ENCODE measurements at regions not wholly inside any gene's neighbourhood (a gene's known extent, or its start where the extent isn't known, plus 50 kb on each side); places are given as distances from the start of the nearest gene placed in this dataset.
A peak's percentile ranks its signal among the peaks of the same experiment; 100 is the strongest.

DNA sequence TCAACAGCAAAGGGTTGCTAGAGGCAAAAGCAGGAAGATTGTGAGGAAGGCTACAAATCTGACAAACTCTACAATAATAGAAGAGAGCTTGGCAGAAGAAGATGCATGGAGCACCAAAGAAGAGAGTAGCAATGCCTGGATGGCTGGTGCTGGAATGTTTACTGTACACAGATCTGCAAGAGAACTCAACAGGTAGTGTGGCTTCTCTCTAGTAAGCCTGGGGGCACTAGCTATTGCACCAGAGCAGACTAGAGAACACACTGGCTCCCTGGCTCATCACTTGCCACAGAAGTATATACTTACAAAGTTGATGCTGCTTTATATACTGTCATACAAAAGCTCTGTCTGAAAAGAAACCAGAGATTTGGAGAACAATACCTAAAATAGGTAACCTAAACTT lies 475.0 kb upstream of the NCAM2 start:
- H3K23ac ChIP-seq (ENCODE audit: low read depth, low read length, poor library complexity): no peak overlapping the region
- H3K4me1 ChIP-seq (ENCODE audit: control insufficient read depth in 2 of 2, insufficient read depth in 1 of 2, low read depth in 1 of 2, low read length in 2 of 2): no peaks in the 10 kb centered on the region
- H3K9ac ChIP-seq (ENCODE audit: low read depth, low read length, poor library complexity): no peak overlapping the region
- no peaks in the 10 kb centered on the region for H3K79me1 ChIP-seq (ENCODE audit: low read depth, low read length)
- H2BK15ac ChIP-seq (ENCODE audit: low read length): no peak overlapping the region
- H2AFZ ChIP-seq (ENCODE audit: low read length): no peak overlapping the region
- no peak overlapping the region for H3K4me3 ChIP-seq (ENCODE audit: low read length in 2 of 2)
- no peak overlapping the region for H3K14ac ChIP-seq (ENCODE audit: low read length)
- no peaks in the 10 kb centered on the region for H3K36me3 ChIP-seq (replicated peaks in 1 of 2; ENCODE audit: control insufficient read depth in 2 of 2, insufficient read depth in 2 of 2, low read length in 2 of 2)
- H4K8ac ChIP-seq (ENCODE audit: low read depth, low read length): no peak overlapping the region
- H3K27ac ChIP-seq (replicated peaks; ENCODE audit: low read length): no peak overlapping the region
- H4K91ac ChIP-seq (ENCODE audit: low read depth, low read length, poor library complexity): no peak overlapping the region
- H2AK5ac ChIP-seq (ENCODE audit: low read depth, low read length): no peak overlapping the region
- no peak overlapping the region for H3K4me2 ChIP-seq (ENCODE audit: insufficient read depth, low read length, poor library complexity, severe bottlenecking)
- H3K4ac ChIP-seq (ENCODE audit: low read length): no peak overlapping the region
- H3K18ac ChIP-seq (ENCODE audit: low read length): no peak overlapping the region
- no peak overlapping the region for H2BK120ac ChIP-seq (ENCODE audit: low read depth, low read length)
- no peak overlapping the region for H2BK12ac ChIP-seq (ENCODE audit: low read length)
- H3K27me3 ChIP-seq (ENCODE audit: control insufficient read depth in 3 of 3, insufficient read depth in 3 of 3, low read depth in 1 of 3, low read length in 3 of 3): no peaks in the 10 kb centered on the region
- H2BK5ac ChIP-seq (ENCODE audit: low read length): no peak overlapping the region
- no peak for DNase-seq (ENCODE audit: low spot score)
- no peaks in the 10 kb centered on the region for H3K9me3 ChIP-seq (replicated peaks in 1 of 2; ENCODE audit: control insufficient read depth in 2 of 2, insufficient read depth in 1 of 2, low read depth in 1 of 2, low read length in 2 of 2)

DNA sequence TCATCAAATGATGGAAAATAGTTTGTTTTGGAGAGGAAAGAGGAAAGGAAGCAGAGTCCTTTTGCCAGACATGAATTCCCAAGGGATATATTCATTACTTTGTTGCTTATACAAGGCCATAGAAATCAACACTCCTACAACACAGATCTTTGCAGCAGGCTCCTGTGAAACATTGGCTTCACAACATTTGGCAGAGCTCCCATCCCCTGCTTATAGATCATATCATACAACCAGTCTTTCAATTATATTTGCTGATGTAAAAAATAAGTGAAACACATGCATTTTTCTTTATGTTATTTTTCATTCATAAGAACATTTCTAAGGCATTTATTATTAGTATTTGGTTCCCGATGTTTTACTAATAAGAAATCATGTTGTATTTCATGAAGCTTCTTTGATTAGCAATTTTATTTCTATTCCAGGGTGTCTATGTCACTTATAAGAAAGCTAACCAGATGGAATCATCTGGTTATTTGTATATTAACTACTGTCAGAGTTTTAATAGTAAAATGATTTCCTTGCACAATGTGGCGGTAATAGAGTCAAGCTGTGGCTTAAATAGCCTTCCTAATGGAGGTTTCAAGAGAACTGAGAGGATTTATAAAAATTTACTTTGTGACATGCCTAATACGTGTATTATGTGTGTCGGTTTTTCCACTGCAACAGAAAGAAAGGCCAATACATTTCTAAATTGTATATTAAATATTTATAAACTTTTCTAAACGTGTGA lies 470.3 kb upstream of the NCAM2 start:
- Histone ChIP-seq H2AK5ac (ENCODE audit: low read depth, low read length) (no peak overlapping the region), H3K18ac (ENCODE audit: low read length) (no peak overlapping the region), H2AFZ (ENCODE audit: low read length) (no peak overlapping the region), H3K79me1 (ENCODE audit: low read depth, low read length) (no peaks in the 10 kb centered on the region), H3K4me2 (ENCODE audit: insufficient read depth, low read length, poor library complexity, severe bottlenecking) (no peak overlapping the region), H2BK12ac (ENCODE audit: low read length) (no peak overlapping the region), H3K4me1 (ENCODE audit: control insufficient read depth in 2 of 2, insufficient read depth in 1 of 2, low read depth in 1 of 2, low read length in 2 of 2) (no peaks in the 10 kb centered on the region), H3K23ac (ENCODE audit: low read depth, low read length, poor library complexity) (no peak overlapping the region), H3K4ac (ENCODE audit: low read length) (no peak overlapping the region), H3K4me3 (ENCODE audit: low read length in 2 of 2) (no peak overlapping the region), H3K27ac (replicated peaks; ENCODE audit: low read length) (no peak overlapping the region), H2BK5ac (ENCODE audit: low read length) (no peak overlapping the region), H3K9ac (ENCODE audit: low read depth, low read length, poor library complexity) (no peak overlapping the region), H3K36me3 (replicated peaks in 1 of 2; ENCODE audit: control insufficient read depth in 2 of 2, insufficient read depth in 2 of 2, low read length in 2 of 2) (no peaks in the 10 kb centered on the region), H2BK120ac (ENCODE audit: low read depth, low read length) (no peak overlapping the region), H2BK15ac (ENCODE audit: low read length) (no peak overlapping the region), H4K8ac (ENCODE audit: low read depth, low read length) (no peak overlapping the region), H4K91ac (ENCODE audit: low read depth, low read length, poor library complexity) (no peak overlapping the region), H3K27me3 (ENCODE audit: control insufficient read depth in 3 of 3, insufficient read depth in 3 of 3, low read depth in 1 of 3, low read length in 3 of 3) (no peaks in the 10 kb centered on the region), H3K14ac (ENCODE audit: low read length) (no peak overlapping the region), H3K9me3 (replicated peaks in 1 of 2; ENCODE audit: control insufficient read depth in 2 of 2, insufficient read depth in 1 of 2, low read depth in 1 of 2, low read length in 2 of 2) (no peaks in the 10 kb centered on the region)
- WGBS, 2 donors (ENCODE audit: extremely low coverage in 2 of 2, insufficient read length in 2 of 2, insufficient replicate concordance in 1 of 2): no CpG with 5 or more reads among the region's 5 CpGs
- DNase-seq (ENCODE audit: low spot score): no peak

DNA sequence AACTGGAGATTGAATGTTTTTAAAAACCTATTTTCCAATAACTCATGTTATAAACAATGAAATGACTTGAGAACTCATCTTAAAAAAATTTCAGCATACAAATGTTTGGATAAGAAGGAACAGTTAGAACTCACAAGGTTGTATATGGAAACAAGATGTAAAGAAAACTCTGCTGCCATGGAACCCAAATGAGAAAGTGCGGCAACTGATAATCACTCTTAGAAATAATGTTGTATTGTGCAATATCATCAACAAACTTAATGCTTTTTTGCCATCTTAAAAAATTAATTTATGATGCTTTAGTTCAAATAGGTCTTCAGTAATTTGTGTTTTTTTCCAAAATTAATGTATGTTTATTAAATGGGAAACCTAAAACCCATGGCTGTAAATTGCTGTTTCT lies 461.1 kb upstream of the NCAM2 start:
- no peak overlapping the region for H2BK5ac ChIP-seq (ENCODE audit: low read length)
- no peak for DNase-seq (ENCODE audit: low spot score)
- no peak overlapping the region for H4K8ac ChIP-seq (ENCODE audit: low read depth, low read length)
- no peak overlapping the region for H3K14ac ChIP-seq (ENCODE audit: low read length)
- H2AFZ ChIP-seq (ENCODE audit: low read length): no peak overlapping the region
- no peaks in the 10 kb centered on the region for H3K36me3 ChIP-seq (replicated peaks in 1 of 2; ENCODE audit: control insufficient read depth in 2 of 2, insufficient read depth in 2 of 2, low read length in 2 of 2)
- no peak overlapping the region for H3K27ac ChIP-seq (replicated peaks; ENCODE audit: low read length)
- no peak overlapping the region for H3K4me3 ChIP-seq (ENCODE audit: low read length in 2 of 2)
- no peak overlapping the region for H3K4me2 ChIP-seq (ENCODE audit: insufficient read depth, low read length, poor library complexity, severe bottlenecking)
- no peak overlapping the region for H3K23ac ChIP-seq (ENCODE audit: low read depth, low read length, poor library complexity)
- no peaks in the 10 kb centered on the region for H3K79me1 ChIP-seq (ENCODE audit: low read depth, low read length)
- no peak overlapping the region for H2BK120ac ChIP-seq (ENCODE audit: low read depth, low read length)
- no peak overlapping the region for H3K18ac ChIP-seq (ENCODE audit: low read length)
- no peak overlapping the region for H3K9ac ChIP-seq (ENCODE audit: low read depth, low read length, poor library complexity)
- H3K27me3 ChIP-seq (ENCODE audit: control insufficient read depth in 3 of 3, insufficient read depth in 3 of 3, low read depth in 1 of 3, low read length in 3 of 3): no peaks in the 10 kb centered on the region
- H2BK12ac ChIP-seq (ENCODE audit: low read length): no peak overlapping the region
- H4K91ac ChIP-seq (ENCODE audit: low read depth, low read length, poor library complexity): no peak overlapping the region
- H2AK5ac ChIP-seq (ENCODE audit: low read depth, low read length): no peak overlapping the region
- no peak overlapping the region for H3K4ac ChIP-seq (ENCODE audit: low read length)
- WGBS, 2 donors (ENCODE audit: extremely low coverage in 2 of 2, insufficient read length in 2 of 2, insufficient replicate concordance in 1 of 2): no CpG with 5 or more reads among the region's 1 CpG
- no peaks in the 10 kb centered on the region for H3K9me3 ChIP-seq (replicated peaks in 1 of 2; ENCODE audit: control insufficient read depth in 2 of 2, insufficient read depth in 1 of 2, low read depth in 1 of 2, low read length in 2 of 2)
- no peaks in the 10 kb centered on the region for H3K4me1 ChIP-seq (ENCODE audit: control insufficient read depth in 2 of 2, insufficient read depth in 1 of 2, low read depth in 1 of 2, low read length in 2 of 2)
- H2BK15ac ChIP-seq (ENCODE audit: low read length): no peak overlapping the region

DNA sequence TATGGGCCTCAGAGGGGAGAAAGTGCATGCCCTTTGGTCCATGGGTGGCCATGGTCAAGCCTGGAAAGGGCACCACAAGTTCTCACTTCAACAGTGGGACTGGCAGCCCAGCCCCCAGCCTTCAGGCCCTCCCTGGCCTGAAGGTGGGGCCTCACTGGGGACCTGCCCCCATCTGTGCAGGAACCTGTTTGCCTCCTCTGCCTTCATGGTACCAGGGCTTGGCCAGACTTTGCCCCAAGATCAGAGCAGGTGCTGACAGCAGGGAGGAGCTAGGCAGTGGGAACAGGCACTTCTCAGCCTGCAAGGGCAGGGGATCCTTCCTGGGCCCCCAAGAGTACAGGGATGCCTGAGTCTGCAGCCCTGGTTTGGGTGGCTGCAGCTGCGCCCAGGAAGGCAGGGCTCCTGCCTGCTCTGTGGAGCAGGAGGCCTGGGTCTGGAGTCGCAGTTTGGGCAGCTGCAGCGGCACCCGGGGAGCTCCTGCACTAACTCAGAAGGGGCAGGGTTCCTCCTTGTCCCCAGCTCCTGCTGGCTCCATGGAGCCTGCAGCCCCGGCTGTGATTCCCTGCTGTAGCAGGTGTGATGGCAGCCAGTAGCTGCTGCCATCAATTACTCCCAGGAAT lies 460.1 kb upstream of the NCAM2 start:
- peak overlapping the region; percentile 33 for H2AFZ ChIP-seq (ENCODE audit: low read length)
- H3K27ac ChIP-seq (replicated peaks; ENCODE audit: low read length): no peak overlapping the region
- no peak overlapping the region for H3K4me2 ChIP-seq (ENCODE audit: insufficient read depth, low read length, poor library complexity, severe bottlenecking)
- H2BK120ac ChIP-seq (ENCODE audit: low read depth, low read length): no peak overlapping the region
- no peak for DNase-seq (ENCODE audit: low spot score)
- H3K4me1 ChIP-seq (ENCODE audit: control insufficient read depth in 2 of 2, insufficient read depth in 1 of 2, low read depth in 1 of 2, low read length in 2 of 2): no peaks in the 10 kb centered on the region
- no CpG with 5 or more reads among the region's 5 CpGs for WGBS, 2 donors (ENCODE audit: extremely low coverage in 2 of 2, insufficient read length in 2 of 2, insufficient replicate concordance in 1 of 2)
- no peaks in the 10 kb centered on the region for H3K27me3 ChIP-seq (ENCODE audit: control insufficient read depth in 3 of 3, insufficient read depth in 3 of 3, low read depth in 1 of 3, low read length in 3 of 3)
- no peaks in the 10 kb centered on the region for H3K79me1 ChIP-seq (ENCODE audit: low read depth, low read length)
- no peak overlapping the region for H2AK5ac ChIP-seq (ENCODE audit: low read depth, low read length)
- H3K4me3 ChIP-seq (ENCODE audit: low read length in 2 of 2): no peak overlapping the region
- no peaks in the 10 kb centered on the region for H3K9me3 ChIP-seq (replicated peaks in 1 of 2; ENCODE audit: control insufficient read depth in 2 of 2, insufficient read depth in 1 of 2, low read depth in 1 of 2, low read length in 2 of 2)
- H4K91ac ChIP-seq (ENCODE audit: low read depth, low read length, poor library complexity): no peak overlapping the region
- no peak overlapping the region for H3K4ac ChIP-seq (ENCODE audit: low read length)
- no peak overlapping the region for H3K9ac ChIP-seq (ENCODE audit: low read depth, low read length, poor library complexity)
- H2BK5ac ChIP-seq (ENCODE audit: low read length): no peak overlapping the region
- H2BK12ac ChIP-seq (ENCODE audit: low read length): no peak overlapping the region
- no peak overlapping the region for H3K23ac ChIP-seq (ENCODE audit: low read depth, low read length, poor library complexity)
- no peak overlapping the region for H4K8ac ChIP-seq (ENCODE audit: low read depth, low read length)
- peak overlapping the region; percentile 14 for H3K18ac ChIP-seq (ENCODE audit: low read length)
- H2BK15ac ChIP-seq (ENCODE audit: low read length): no peak overlapping the region
- no peak overlapping the region for H3K14ac ChIP-seq (ENCODE audit: low read length)
- H3K36me3 ChIP-seq (replicated peaks in 1 of 2; ENCODE audit: control insufficient read depth in 2 of 2, insufficient read depth in 2 of 2, low read length in 2 of 2): no peaks in the 10 kb centered on the region

Data from neuronal stem cell (in vitro differentiated cells).